H1 (cell line): ENCODE measurements at regions not wholly inside any gene's neighbourhood (a gene's known extent, or its start where the extent isn't known, plus 50 kb on each side); places are given as distances from the start of the nearest gene placed in this dataset.

ENCODE experiments used
- RAD21 ChIP-seq, 2 experiments: IDR thresholded peaks in 1 of 2; conservative IDR thresholded peaks in 1 of 2; 2 replicates each; pipeline ENCODE4 v1.6.1; 2011; ENCODE audit warnings: low read depth in 2 of 2, low read length in 2 of 2, improper control_type of control experiment in 1 of 2, inconsistent platforms in 1 of 2, mild to moderate bottlenecking in 1 of 2, moderate library complexity in 1 of 2
- SP2 ChIP-seq: IDR thresholded peaks from 2 replicates; pipeline ENCODE4 v1.6.1; 2012; ENCODE audit warnings: mild to moderate bottlenecking, low read length, inconsistent platforms
- TEAD4 ChIP-seq: IDR thresholded peaks from 2 replicates; pipeline ENCODE4 v1.6.1; 2012; ENCODE audit warnings: low read depth, low read length, inconsistent platforms, mixed read lengths
- USF2 ChIP-seq: IDR thresholded peaks from 2 replicates; pipeline ENCODE4 v1.6.1; 2011; ENCODE audit warnings: low read length, improper control_type of control experiment

- TF ChIP-seq RAD21 (IDR thresholded peaks at IDR 0.05 in 1 of 2, conservative IDR thresholded peaks at IDR 0.05 in 1 of 2; ENCODE audit: low read depth in 2 of 2, low read length in 2 of 2) = peak; percentile 69 to 76
- TF ChIP-seq SP2 = no peak
- no peak for TF ChIP-seq TEAD4
- no peak for TF ChIP-seq USF2
- TF ChIP-seq, all 59 proteins: peak for 3
Observed at GRCh38 chr4:74531963-74532794, 87.2 kb downstream of the AREG start (continued).
